NB4 (cell line): ENCODE measurements at regions not wholly inside any gene's neighbourhood (a gene's known extent, or its start where the extent isn't known, plus 50 kb on each side); places are given as distances from the start of the nearest gene placed in this dataset.
"Not testable (repeated sequence)": the region's sequence is repeated elsewhere in the genome, so short reads cannot be mapped to it uniquely, and the experiment has no call there.

ENCODE experiments used
- MYC ChIP-seq: IDR thresholded peaks from 2 replicates; pipeline ENCODE4 v1.6.1; 2011; ENCODE audit warnings: low read depth, low read length
- POLR2A ChIP-seq: IDR thresholded peaks from 2 replicates; pipeline ENCODE4 v1.6.1; 2011; ENCODE audit warnings: mild to moderate bottlenecking; ENCODE audit not compliant: insufficient read length; ENCODE audit errors: extremely low read depth
- TF ChIP-seq, protein P1 (sequence below): IDR thresholded peaks from one replicate; pipeline ENCODE4 v1.5.1; 2012; ENCODE audit warnings: low read depth, low read length

- TF ChIP-seq, protein P1, sequence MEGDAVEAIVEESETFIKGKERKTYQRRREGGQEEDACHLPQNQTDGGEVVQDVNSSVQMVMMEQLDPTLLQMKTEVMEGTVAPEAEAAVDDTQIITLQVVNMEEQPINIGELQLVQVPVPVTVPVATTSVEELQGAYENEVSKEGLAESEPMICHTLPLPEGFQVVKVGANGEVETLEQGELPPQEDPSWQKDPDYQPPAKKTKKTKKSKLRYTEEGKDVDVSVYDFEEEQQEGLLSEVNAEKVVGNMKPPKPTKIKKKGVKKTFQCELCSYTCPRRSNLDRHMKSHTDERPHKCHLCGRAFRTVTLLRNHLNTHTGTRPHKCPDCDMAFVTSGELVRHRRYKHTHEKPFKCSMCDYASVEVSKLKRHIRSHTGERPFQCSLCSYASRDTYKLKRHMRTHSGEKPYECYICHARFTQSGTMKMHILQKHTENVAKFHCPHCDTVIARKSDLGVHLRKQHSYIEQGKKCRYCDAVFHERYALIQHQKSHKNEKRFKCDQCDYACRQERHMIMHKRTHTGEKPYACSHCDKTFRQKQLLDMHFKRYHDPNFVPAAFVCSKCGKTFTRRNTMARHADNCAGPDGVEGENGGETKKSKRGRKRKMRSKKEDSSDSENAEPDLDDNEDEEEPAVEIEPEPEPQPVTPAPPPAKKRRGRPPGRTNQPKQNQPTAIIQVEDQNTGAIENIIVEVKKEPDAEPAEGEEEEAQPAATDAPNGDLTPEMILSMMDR = not testable (repeated sequence)
- TF ChIP-seq POLR2A, MYC: not testable (repeated sequence)
Measured at GRCh38 chr12:32023861-32024260, 64.6 kb downstream of the RESF1 start.
